SK-N-SH (cell line): ENCODE measurements at regions not wholly inside any gene's neighbourhood (a gene's known extent, or its start where the extent isn't known, plus 50 kb on each side); places are given as distances from the start of the nearest gene placed in this dataset.

Experiments used
- CTCF ChIA-PET: fragments of 300-600, 350-600 bp; formaldehyde crosslinking; extraction: SDS; loops from one replicate; lab custom pipeline; 2021; lab: Yijun Ruan, JAX
- POLR2A ChIA-PET: fragments of 350-600 bp; sonication (Branson Sonifier 250); formaldehyde crosslinking; extraction: SDS; loops from one replicate; lab custom pipeline; 2020; ENCODE audit warnings: antibody characterized with exemption, inconsistent platforms; lab: Yijun Ruan, JAX
- DNase-seq: peaks from one replicate; pipeline ENCODE4 v3.0.0; 2012
- H2AFZ ChIP-seq: fragments of 200-600 bp; sonication (generic); 2 replicates; pipeline ENCODE4 v1.8.1; 2016; ENCODE audit warnings: antibody characterized with exemption, mild to moderate bottlenecking, low read depth
- H3F3A ChIP-seq: fragments of 200-600 bp; sonication (generic); replicated peaks from 2 replicates; pipeline ENCODE3; 2016; ENCODE audit warnings: antibody characterized with exemption, mild to moderate bottlenecking; ENCODE audit not compliant: insufficient read depth
- H3K27ac ChIP-seq, 2 experiments: fragments of 200-500 bp in 1 of 2; fragments of 200-600 bp in 1 of 2; sonication (Bioruptor generic) in 1 of 2; sonication (generic), shearing (Covaris generic) in 1 of 2; 2 replicates each; pipeline versions ENCODE4 v1.5.1 to v1.6.1; 2014 to 2016; ENCODE audit warnings: low read depth in 2 of 2, inconsistent platforms in 1 of 2, low read length in 1 of 2, mild to moderate bottlenecking in 1 of 2, mixed read lengths in 1 of 2
- H3K27me3 ChIP-seq: fragments of 200-600 bp; sonication (generic), shearing (Covaris generic); 2 replicates; pipeline ENCODE4 v1.6.1; 2016; ENCODE audit warnings: mixed run types; ENCODE audit not compliant: insufficient read depth
- H3K36me3 ChIP-seq, 2 experiments: fragments of 200-500 bp in 1 of 2; fragments of 200-600 bp in 1 of 2; sonication (Bioruptor generic) in 1 of 2; sonication (generic) in 1 of 2; replicated peaks in 1 of 2; 2 replicates each; pipeline versions ENCODE3 to v1.5.1; 2014 to 2016; ENCODE audit warnings: low read length in 1 of 2, mild to moderate bottlenecking in 1 of 2; ENCODE audit not compliant: insufficient read depth in 2 of 2, control insufficient read depth in 1 of 2
- H3K4me1 ChIP-seq, 2 experiments: fragments of 200-500 bp in 1 of 2; fragments of 200-600 bp in 1 of 2; sonication (Bioruptor generic) in 1 of 2; sonication (generic), shearing (Covaris generic) in 1 of 2; 2 replicates each; pipeline versions ENCODE4 v1.5.1 to v1.6.1; 2014 to 2016; ENCODE audit warnings: low read depth in 1 of 2, low read length in 1 of 2, mixed run types in 1 of 2; ENCODE audit not compliant: insufficient read depth in 2 of 2, control insufficient read depth in 1 of 2
- H3K4me2 ChIP-seq: fragments of 200-600 bp; sonication (generic), shearing (Covaris generic); 2 replicates; pipeline ENCODE4 v1.6.1; 2017; ENCODE audit warnings: mixed run types
- H3K4me3 ChIP-seq, 2 experiments: fragments of 200-500 bp in 1 of 2; fragments of 200-600 bp in 1 of 2; sonication (Bioruptor generic) in 1 of 2; sonication (generic), shearing (Covaris generic) in 1 of 2; 2 replicates each; pipeline versions ENCODE4 v1.5.1 to v1.8.1; 2014 to 2016; ENCODE audit warnings: low read depth in 2 of 2, inconsistent platforms in 1 of 2, low read length in 1 of 2, mild to moderate bottlenecking in 1 of 2, mixed read lengths in 1 of 2, moderate library complexity in 1 of 2
- H3K79me2 ChIP-seq: fragments of 200-600 bp; sonication (generic); 2 replicates; pipeline ENCODE4 v1.8.1; 2017; ENCODE audit warnings: mild to moderate bottlenecking; ENCODE audit not compliant: insufficient read depth
- H3K9ac ChIP-seq: fragments of 200-600 bp; sonication (generic); 2 replicates; pipeline ENCODE4 v1.6.1; 2017; ENCODE audit warnings: mixed run types
- H3K9me2 ChIP-seq: fragments of 200-600 bp; sonication (generic); 2 replicates; pipeline ENCODE4 v1.6.1; 2017; ENCODE audit warnings: mixed run types
- H3K9me3 ChIP-seq: fragments of 200-600 bp; sonication (generic); 2 replicates; pipeline ENCODE4 v1.6.1; 2017; ENCODE audit warnings: mixed run types, mild to moderate bottlenecking, moderate library complexity
- H4K20me1 ChIP-seq: fragments of 200-600 bp; sonication (generic); 2 replicates; pipeline ENCODE4 v1.6.1; 2017; ENCODE audit warnings: mild to moderate bottlenecking, mixed run types; ENCODE audit not compliant: insufficient read depth
- EZH2phosphoT487 ChIP-seq: fragments of 200-600 bp; sonication (generic); IDR thresholded peaks from 2 replicates; pipeline ENCODE4 v1.6.1; 2017; ENCODE audit warnings: low read depth, mixed run types, mild to moderate bottlenecking, antibody characterized with exemption, moderate library complexity, borderline replicate concordance
- FOXJ3 ChIP-seq: sonication (generic); formaldehyde crosslinking; IDR thresholded peaks from 2 replicates; pipeline ENCODE4 v1.5.1; 2020; ENCODE audit warnings: mild to moderate bottlenecking, missing genetic modification reagents
- GATA2 ChIP-seq: sonication (generic); formaldehyde crosslinking; IDR thresholded peaks from 2 replicates; pipeline ENCODE4 v1.5.0; 2020; ENCODE audit warnings: mild to moderate bottlenecking, missing genetic modification reagents
- MAX ChIP-seq: IDR thresholded peaks from 2 replicates; pipeline ENCODE4 v1.4.0; 2012; ENCODE audit warnings: low read depth
- MEF2A ChIP-seq: IDR thresholded peaks from 2 replicates; pipeline ENCODE4 v1.4.0; 2012; ENCODE audit warnings: low read depth, borderline replicate concordance
- MXI1 ChIP-seq: IDR thresholded peaks from 2 replicates; pipeline ENCODE4 v1.6.1; 2012; ENCODE audit warnings: mild to moderate bottlenecking, low read depth, low read length, improper control_type of control experiment
- NFIC ChIP-seq: IDR thresholded peaks from 2 replicates; pipeline ENCODE4 v1.4.0; 2012; ENCODE audit warnings: borderline replicate concordance
- RAD21 ChIP-seq: IDR thresholded peaks from 2 replicates; pipeline ENCODE4 v1.6.1; 2012; ENCODE audit warnings: mild to moderate bottlenecking, low read length
- RCOR1 ChIP-seq: fragments of 150-350 bp; IDR thresholded peaks from 2 replicates; pipeline ENCODE4 v1.6.1; 2017; ENCODE audit warnings: antibody characterized with exemption, low read length
- REST ChIP-seq: IDR thresholded peaks from 2 replicates; pipeline ENCODE4 v1.6.1; 2012; ENCODE audit warnings: mild to moderate bottlenecking, low read depth, low read length, moderate library complexity
- RFX5 ChIP-seq: IDR thresholded peaks from 2 replicates; pipeline ENCODE4 v1.6.1; 2012; ENCODE audit warnings: mild to moderate bottlenecking, improper control_type of control experiment, low read length
- RXRA ChIP-seq: IDR thresholded peaks from 2 replicates; pipeline ENCODE4 v1.4.0; 2012; ENCODE audit warnings: low read depth, mild to moderate bottlenecking, borderline replicate concordance
- TAF1 ChIP-seq: IDR thresholded peaks from 2 replicates; pipeline ENCODE4 v1.6.1; 2012; ENCODE audit warnings: low read depth, mild to moderate bottlenecking, low read length, moderate library complexity, borderline replicate concordance
- TEAD4 ChIP-seq: IDR thresholded peaks from 2 replicates; pipeline ENCODE4 v1.4.0; 2012; ENCODE audit warnings: mild to moderate bottlenecking, borderline replicate concordance; ENCODE audit not compliant: insufficient read depth
- USF2 ChIP-seq: fragments of 150-350 bp; IDR thresholded peaks from 2 replicates; pipeline ENCODE4 v1.6.1; 2017; ENCODE audit warnings: antibody characterized with exemption, low read length, low read depth, borderline replicate concordance
- YY1 ChIP-seq: IDR thresholded peaks from 2 replicates; pipeline ENCODE4 v1.4.0; 2012; ENCODE audit warnings: low read depth, mild to moderate bottlenecking
- WGBS: methylation state at CpG from one replicate; pipeline ENCODE4 v1.1.6; 2017; ENCODE audit warnings: low lambda C conversion rate; 5-methylcytosine and 5-hydroxymethylcytosine counted together

- ChIA-PET CTCF (no interaction called here), POLR2A (no interaction called here)
- Histone ChIP-seq H3K27ac (no peak overlapping the region), H3F3A (no peaks in the 10 kb centered on the region), H2AFZ (no peak overlapping the region), H3K9me3 (no peaks in the 10 kb centered on the region), H3K4me3 (no peak overlapping the region), H3K79me2 (no peaks in the 10 kb centered on the region), H3K27me3 (no peaks in the 10 kb centered on the region), H3K4me2 (no peak overlapping the region), H3K4me1 (peaks cover 10 to 11% of the 10 kb centered on the region in 2 experiments; a peak in 2 of 4 replicates), H4K20me1 (no peaks in the 10 kb centered on the region), H3K9me2 (no peaks in the 10 kb centered on the region)
- no peak for DNase-seq
- 97% methylated on average over 9 of the region's 9 CpGs for WGBS
- no peak for TF ChIP-seq RAD21
- no peak for TF ChIP-seq GATA2 (CRISPR knock-in tag)
- no peak for TF ChIP-seq FOXJ3 (CRISPR knock-in tag)
- no peak for TF ChIP-seq EZH2phosphoT487
- no peak for TF ChIP-seq MAX
- no peak for TF ChIP-seq NFIC
- no peak for TF ChIP-seq MXI1
- TF ChIP-seq USF2, result no peak
- no peak for TF ChIP-seq RXRA
- no peak for TF ChIP-seq MEF2A
- TF ChIP-seq RCOR1, result no peak
- no peak for TF ChIP-seq TAF1
- TF ChIP-seq TEAD4, result no peak
- TF ChIP-seq YY1, result no peak
- no peak for TF ChIP-seq REST
- TF ChIP-seq RFX5, result no peak
- TF ChIP-seq, all 33 proteins: peak for 0
- no peaks in the 10 kb centered on the region for H3K36me3 ChIP-seq
- H3K9ac ChIP-seq, result no peak overlapping the region
Observed at GRCh38 chr4:152104901-152105357, 344.1 kb upstream of the GATB start.
